T-helper 2 cell (primary cell): ENCODE measurements at regions not wholly inside any gene's neighbourhood (a gene's known extent, or its start where the extent isn't known, plus 50 kb on each side); places are given as distances from the start of the nearest gene placed in this dataset.

Experiments
- DNase-seq, 5 experiments: peaks; one replicate each; pipeline versions ENCODE4 v3.0.0 to v3.0.0-alpha.2; 2012 to 2022

DNA sequence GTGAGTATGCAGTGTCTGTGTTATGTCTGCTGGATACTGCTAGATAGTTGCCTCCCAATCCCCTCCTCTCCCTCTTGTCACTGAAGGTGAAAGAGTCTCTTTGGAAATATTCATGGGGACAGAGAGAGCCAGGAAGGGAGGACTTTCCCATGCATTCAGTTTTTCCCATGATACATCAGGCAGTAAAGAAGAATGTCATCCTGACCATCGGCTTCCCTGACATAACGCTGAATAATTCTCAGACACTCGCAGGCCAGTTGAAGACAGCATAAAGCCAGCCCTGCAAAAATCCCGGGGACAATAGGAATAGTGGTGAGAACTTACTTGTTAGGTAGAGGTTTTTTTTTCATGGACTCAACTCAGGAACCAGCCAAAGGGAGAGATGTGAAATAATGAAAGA lies 58.1 kb downstream of the KLF4 start:
- no peak for DNase-seq

DNA sequence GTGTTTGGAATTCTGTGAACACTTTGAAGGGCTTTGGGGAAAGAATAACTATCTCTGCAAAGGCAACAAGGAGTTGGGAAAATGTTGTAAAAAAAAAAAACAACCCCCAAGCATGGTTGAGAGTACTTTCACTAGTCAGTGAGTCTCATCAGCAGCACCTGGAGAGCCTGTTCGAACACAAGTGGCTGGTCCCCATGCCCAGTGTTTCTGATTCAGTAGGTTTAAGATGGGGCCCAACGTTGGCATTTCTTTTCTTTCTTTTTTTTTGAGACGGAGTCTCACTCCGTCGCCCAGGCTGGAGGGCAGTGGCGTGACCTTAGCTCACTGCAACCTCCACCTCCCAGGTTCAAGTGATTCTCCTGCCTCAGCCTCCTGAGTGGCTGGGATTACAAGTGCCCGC lies 59.5 kb downstream of the KLF4 start:
- DNase-seq: no peak

DNA sequence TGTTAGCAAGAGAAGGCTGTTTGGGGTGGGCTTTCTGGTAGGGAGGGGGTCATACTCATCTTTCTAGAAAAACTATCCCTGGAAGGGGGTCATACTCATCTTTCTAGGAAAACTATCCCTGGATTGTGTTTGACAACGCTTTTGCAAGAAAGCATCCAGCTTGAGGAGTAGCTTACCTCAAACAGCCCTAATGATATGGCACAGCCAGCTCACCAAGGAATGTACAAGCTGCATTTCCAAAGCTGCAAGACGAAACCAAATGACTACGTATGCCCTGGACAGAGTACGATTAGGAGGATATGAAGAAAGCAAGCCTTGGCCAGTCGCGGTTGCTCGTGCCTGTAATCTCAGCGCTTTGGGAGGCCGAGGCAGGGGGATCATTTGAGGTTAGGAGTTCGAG lies 63.4 kb downstream of the KLF4 start:
- DNase-seq: no peak

DNA sequence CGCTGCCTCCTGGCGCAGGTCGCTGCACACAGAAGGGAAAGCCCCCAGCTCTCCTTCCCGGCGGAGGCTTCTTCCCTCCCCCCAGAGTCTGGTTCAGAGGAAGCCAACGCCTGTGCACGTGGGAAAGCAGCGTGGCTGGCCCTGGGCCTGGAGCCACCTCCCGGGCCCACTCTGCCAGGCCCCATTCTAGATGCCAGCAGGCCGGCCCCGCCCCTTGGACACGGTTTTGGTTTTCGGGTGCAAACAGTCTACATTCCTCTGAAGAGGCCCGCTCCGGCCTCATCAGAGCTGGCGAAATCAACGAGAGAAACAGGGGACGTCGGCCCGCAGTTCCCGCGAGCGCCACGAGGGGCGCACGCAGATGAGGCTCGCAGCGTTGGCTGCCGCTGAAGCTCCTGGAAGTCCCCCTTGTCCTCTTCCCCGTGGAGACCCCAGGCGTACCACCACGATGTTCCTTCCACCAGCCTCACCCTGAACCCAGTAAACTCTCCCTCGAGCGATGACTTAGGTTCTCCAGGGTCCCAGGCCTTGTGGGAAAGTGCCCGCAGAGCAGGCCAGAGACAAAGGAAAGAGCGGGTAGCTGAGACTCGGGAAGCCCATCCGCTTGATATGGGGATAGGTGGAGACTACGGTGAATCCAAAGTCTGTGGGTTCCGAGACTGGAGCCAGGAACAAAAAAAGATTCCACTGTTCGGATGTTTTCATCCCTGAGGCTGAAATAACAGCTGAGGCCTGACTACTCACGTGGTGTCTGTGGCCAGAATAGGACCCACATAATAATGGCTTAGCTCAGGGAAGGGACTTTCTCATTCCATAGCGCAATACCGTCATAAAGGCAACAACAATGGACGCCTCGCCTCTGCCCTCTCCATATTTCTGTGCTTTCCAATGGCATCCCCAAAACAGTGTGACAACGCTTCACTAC lies 64.2 kb downstream of the KLF4 start:
- DNase-seq: peak in 4 of 5 experiments; percentile 14 to 60 (median 24)

DNA sequence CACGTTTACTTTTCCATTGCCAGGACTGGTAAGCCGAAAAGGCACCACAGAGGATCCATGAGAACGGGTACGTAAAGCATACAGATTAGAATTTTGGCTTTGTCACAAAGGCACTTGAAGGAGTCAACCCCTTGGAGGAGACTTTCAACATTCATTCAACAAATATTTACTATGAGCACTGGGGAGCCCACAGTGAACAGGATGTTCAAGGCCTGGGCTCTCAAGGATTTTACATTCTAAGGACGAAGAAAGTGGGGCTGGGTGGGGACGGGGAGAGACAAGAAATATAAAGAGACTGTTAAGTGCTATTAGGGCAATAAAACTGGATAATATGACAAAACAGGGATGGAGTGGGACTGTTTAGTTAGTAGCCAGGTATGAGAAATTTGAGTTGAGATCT lies 66.0 kb downstream of the KLF4 start:
- no peak for DNase-seq

DNA sequence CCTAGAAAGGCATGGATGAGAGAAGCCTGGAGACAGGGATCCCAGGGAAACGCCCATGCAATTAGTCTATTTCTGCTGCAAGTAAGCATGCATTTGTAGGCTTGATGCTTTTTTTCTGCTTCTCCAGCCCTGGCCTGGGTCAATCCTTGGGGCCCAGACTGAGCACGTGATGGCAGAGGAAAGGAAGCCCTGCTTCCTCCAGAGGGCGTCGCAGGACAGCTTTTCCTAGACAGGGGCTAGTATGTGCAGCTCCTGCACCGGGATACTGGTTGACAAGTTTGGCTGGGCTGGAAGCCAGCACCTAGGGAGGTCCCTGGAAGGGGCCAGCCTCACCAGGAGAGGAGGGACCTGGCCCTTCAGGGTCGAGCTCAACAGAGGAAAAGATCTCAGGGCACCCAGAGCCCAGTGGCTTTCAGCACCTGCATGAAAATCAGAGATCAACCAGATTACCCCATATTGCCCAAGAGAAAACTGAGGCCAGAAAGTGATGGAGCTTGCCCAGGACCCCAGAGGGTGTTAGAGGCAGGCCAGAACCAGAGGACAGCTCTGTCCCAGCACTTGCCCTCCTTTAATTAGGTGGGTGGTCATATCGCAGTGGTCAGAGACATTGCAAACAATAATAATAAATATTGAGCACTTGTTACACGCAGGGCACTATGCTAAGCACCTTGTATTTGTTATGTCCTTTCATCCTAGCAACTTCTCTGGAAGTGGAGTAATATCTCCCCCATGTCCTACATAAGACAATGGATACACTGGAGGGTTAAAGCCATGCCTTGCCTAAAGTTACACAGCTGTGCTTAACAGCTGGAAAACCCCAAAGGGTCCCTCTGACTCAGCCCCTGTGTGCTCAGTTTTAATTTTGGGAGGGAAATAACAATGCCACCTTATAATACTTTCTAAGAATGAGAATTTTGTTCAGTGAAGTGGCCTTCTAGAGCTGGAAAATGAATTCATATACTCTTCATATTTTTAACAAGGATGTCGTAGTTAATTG lies 67.1 kb downstream of the KLF4 start:
- DNase-seq: peak in 1 of 5 experiments; percentile 60

DNA sequence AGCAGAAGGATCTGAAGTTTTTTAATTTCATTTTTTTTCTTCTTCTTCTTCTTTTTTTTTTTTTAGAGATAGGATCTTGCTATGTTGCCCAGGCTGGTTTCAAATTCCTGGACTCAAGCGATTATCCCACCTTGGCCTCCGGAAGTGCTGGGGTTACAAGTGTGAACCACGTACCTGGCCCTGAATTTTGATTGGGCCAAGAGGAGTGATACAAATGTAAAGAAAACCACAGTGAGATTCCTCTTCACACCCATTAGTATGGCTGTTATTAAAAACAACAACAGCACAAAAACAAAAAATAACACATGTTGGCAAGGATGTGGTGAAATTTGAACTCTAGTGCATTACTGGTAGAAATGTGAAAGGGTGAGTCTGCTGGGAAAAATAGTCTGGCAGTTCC lies 79.1 kb downstream of the KLF4 start:
- no peak for DNase-seq

DNA sequence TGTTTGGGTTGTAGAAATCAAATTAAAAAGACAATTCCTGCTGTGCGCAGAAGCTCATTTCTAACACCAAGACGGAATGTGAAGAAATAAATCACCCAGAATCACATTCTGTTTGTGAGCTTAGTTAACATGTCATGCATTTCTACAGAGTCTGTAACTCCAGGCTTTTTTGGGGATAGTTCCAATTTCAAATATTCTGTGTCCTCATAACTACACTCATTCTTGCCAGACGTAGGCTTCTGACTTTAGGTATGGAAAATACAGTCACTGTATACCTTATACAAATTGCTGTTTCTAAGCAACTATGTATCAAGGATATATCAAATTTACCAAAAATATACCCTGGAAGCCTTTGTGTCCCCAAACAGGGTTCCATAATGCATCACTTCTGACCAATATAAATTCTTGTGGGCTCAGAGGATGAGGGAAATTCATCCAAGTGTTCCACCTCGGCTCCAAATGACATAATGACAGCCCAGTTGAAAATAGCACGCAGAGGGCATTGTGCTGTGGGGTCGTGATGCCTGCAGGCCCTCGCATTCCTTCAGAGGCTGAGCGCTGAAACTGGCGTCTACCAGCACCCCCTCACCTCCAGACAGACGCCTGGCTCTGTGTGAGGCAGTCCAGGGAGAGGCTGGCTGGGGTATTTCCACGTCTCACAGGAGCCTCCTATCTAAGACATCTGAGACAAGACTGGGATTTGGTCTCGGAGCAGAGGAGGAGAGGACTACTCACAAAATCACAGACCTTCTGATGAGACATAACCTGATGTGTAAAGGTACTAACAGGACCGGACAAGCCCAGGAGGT lies 79.8 kb downstream of the KLF4 start:
- DNase-seq: no peak

DNA sequence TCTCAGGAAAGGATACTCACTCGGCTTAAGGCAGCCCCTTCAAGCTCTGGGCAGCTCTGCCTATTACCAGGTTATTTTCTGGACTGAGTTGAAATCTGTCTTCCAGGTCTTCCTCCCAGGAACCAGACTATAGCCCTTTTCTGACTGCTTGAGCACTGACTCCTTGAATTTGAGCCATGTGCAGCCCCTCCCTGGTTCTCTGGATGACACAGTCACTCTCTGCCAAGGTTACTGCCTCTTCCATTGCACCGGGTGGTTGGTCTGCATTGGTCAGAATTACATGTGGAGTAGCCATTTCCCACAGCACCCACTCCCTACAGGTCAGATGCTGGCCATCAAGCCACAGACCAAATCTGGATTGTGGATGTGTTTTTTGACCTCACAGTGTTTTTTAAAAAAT lies 81.9 kb downstream of the KLF4 start:
- no peak for DNase-seq

DNA sequence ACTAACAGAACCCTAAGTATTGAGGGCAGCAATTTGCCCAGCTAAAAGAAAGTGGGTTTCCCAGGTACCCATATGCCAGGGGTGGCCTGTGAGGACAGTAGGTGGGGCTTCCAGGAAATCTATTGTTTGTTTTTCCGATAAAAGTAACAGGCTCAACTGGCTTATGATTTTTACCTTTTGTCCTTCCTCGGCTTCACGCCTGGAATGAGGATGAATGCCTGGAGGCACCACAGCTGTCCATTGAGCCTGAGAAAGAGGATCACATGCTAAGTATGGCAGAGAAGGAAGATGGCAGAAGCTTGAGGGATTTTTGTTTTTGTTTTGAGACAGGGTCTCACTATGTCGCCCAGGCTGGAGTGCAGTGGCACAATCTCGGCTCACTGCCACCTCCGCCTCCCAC lies 84.1 kb downstream of the KLF4 start:
- DNase-seq: no peak

DNA sequence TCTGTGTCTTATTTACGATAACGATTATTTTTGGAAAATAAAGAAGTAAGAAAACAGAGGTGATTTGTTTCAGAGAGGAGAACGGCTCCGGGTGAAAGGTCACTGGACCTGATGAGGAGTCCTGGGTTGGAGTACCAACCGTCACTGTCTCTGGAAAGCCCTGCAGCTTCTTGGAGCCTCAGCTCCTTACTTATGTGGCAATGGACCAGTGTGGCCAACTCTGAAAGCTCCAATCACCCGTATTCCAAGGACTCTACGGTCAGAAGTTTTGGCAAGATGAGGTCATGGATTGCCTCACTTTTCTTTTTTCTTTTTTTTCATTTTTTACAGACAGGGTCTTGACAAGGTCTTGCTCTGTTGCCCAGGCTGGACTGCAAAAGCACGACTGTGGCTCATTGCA lies 84.8 kb downstream of the KLF4 start:
- no peak for DNase-seq

DNA sequence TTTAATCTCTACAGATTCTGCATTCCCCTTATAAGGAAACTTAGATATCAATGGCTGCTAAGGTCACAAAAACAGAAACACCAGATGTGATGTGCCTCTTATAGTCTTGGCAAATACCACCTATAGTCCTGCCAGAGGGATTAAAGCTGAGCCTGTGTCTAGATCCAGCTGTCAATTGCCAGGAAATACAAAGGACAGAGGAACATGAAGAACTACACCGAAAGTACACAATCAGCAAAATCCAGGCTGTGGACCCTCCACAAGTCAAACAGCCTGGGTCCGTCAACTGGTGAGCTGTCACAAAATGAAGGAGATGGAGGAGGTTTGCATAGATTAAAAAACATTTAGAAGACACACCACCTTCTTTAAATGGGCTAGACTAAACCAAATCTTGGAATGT lies 85.4 kb downstream of the KLF4 start:
- no peak for DNase-seq

DNA sequence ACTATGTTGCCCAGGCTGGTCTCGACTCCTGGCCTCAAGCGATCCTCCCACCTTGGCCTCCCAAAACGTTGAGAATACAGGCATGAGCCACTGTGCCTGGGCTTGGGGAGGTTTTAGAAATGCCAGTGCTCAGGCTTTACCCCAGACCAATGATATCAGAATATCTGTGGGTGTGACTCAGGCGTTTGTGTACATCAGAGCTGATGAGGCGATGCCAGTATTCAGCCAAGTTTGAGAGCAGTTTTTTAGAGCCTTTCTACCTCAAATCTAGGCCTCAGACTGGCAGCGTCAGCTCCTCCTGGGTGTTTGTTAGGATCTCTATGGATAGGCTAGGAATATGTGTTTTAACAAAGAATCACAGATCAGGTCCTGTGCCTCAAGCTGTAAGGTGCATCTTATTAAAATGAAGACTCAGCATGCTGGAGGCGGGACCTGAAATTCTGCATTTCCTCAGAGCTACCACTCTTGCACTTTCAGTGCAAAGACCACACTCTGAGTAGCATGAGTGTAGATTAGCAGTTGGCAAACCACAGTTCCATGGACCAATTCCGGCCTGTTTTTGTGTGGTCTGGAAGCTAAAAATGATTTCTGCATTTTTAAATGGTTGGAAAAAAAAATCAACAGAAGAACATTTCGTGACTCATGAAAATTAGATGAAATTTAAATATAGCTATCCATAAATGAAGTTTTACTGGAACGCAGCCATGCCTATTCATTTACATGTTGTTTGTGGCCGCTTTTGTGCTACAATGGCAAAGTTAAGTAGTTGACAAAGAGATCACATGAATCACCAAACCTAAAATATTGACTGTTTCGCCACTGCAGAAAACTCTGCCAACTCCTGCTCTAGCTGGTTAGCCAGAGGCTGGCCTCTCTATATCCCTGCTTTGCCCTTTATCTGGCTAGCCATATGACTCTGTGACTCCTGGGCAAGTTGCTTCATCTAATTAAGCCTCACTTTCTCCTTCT lies 92.2 kb downstream of the KLF4 start:
- peak in 1 of 5 experiments; percentile 39 for DNase-seq

DNA sequence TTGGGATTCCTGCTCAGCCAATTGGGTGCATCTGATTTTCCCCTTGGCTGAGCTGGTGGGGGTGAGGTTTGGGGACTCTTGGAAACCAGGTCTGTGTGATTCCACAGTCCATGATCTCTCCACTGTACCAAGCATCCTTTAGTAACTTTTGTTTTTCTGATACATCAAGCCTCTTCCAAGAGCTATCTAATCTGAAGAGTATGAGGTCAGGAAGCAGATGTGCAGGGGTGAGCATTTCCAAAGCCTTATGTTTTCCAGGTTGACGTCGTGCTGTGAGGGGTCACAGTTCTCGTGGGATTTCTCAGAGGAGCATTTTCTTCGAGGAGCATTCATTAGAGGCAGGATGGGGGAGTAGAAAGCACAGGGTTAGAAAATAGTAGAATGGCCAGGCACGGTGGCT lies 95.3 kb downstream of the KLF4 start:
- DNase-seq: no peak

DNA sequence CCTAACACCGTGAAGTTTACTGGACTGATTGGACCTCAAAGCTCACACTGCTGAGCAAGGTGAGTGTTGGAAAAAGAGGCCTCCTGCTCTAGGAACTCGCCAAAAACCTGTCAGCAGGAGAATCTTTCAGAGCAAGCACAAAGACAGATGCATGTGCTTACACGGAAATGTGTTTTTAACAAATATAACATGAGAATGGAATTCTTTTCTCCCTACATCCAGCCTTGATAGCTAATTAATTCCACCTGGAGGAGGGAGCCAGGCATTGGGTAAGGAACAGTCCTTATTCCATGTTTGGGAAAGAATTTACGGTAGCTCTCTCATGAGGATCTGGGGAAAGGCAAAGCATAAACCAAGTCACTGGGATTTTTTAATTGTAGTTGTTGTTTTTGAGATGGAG lies 98.8 kb downstream of the KLF4 start:
- DNase-seq: no peak

DNA sequence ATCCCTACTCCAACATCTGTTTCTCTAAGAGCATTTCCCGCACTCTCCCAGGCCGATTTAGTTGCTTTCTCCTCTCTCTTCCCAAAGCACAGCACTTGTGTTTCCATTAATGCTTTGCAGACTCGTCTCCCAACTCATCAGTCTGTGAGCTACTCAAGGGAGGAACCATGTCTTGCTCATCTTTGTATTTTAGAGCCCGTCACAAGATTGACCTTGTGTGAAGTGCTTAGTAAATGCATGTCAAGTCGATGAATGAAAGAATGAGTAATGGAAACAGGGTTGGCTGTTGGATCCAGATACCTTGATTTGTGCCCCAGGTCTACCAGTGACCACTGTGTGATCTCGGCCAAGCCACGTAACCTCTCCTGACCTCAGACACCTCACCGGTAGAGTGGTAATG lies 99.3 kb downstream of the KLF4 start:
- DNase-seq: no peak

DNA sequence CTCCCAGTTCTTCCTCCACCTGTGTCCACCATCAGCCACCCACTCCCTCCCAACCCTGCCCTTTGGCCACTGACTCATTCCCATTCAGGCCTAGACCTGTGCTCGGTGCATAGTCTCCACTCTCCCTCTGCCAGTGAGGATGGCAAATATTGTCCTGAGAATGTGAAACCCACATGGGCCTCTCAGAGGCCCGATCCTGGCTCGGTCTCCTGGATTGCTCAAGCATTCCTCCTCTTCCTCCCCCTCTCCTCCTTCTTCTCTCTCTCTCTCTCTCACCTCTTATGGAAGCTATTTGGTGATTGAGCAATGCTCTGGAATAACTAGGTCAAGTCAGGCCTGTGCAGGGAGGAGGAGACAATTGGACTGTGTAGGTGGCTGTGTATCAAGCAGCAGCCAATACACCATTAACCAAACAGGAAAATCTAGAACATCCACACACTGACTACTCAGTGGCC lies 99.9 kb downstream of the KLF4 start:
- no peak for DNase-seq

DNA sequence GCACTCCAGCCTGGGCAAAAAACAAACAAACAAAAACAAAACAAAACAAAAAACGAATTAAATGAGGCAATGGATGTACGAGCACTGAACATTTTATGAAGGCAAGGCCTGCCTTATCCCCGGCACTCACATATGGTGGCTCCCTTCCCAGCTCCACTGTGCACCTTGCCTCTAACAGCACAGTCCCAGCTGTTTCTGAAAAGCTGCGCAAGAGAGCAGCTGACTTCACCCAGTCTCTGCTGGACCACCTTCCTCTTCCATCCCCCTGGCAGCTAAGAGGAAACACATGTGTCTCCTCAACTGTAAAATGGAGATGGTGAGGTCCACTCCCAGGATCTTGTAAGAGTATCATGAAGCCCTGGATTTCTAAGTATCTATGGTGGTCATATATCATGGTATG lies 100.7 kb downstream of the KLF4 start:
- DNase-seq: no peak

DNA sequence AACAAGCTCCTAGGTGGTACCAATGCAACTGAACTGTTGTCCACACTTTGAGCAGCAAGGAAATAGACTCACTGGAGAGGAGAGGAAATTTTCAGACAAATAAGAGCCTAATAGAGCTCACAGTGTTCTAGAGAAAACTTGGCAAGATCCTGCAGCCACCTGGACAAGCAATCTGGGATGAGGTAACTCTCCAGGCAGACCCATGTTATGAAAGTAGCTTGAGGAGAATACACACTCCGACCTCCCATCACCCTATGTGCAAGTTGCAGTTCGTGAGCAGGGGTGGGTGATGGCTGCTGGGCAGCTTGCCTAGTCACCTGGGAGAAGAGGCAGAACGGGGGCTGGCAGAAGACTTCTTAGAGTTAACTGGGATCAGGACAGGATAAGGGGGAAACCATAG lies 102.2 kb downstream of the KLF4 start:
- no peak for DNase-seq

DNA sequence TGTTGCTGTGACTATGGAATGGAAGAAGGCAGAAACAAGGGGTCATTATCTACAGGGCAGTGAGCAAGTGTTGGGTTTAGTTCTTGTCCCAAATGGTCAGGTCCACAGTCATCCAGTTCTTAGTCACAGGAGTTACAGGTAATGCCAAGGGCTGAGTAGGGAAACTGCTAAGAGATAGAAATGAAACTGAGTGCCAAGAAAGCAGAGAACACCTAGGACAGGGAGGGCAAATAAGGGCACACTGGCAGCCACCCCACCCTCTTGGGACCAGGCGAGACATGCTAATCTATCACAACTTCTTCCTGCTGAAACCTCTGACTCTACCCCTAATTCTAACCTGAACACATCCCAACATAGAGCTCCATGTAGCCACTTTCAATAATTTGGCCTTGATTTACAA lies 103.2 kb downstream of the KLF4 start:
- DNase-seq: no peak
